GM15510 (cell line): ENCODE measurements at regions not wholly inside any gene's neighbourhood (a gene's known extent, or its start where the extent isn't known, plus 50 kb on each side); places are given as distances from the start of the nearest gene placed in this dataset.

Source experiments
- POLR2A ChIP-seq: IDR thresholded peaks from 3 replicates; pipeline ENCODE4 v1.6.1; 2011; ENCODE audit warnings: borderline replicate concordance; ENCODE audit not compliant: insufficient read length; ENCODE audit errors: extremely low read depth

DNA sequence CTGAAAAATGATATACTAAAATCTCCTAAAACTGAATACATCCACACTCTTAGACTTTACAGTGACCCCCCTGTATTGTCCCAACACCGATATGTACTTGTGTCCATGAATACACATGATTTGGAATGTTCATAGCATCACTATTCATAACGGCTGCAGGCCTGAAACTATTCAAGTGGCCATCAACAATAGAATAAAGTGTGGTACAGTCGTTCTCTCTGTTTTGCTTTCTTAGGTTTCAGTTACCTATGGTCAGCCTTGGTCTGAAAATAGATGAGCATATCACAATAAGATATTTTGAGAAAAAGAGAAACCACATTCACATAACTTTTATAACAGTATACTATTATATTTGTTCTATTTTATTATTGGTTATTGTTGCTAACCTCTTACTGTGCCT is 150.6 kb downstream of the ASCL4 start:
- TF ChIP-seq POLR2A, result no peak

DNA sequence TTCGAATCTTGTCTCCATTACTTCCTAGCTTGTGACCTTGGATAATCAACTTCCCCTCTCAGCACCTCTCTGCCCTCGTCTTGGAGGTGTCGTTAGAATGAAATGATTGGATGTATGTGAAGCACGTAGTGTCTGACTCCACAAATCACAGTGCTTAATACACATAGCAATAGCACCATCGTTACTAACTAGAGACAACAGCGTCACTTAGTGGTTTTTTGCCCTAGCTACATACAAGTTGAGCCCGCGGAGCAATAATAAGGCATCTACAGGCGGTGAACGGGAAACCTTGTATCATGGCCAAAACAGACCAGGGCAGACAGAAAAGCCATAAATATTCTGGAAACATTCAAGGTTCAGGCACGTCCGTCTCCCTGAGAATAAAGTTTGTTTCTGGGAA is 154.9 kb downstream of the ASCL4 start:
- no peak for TF ChIP-seq POLR2A

DNA sequence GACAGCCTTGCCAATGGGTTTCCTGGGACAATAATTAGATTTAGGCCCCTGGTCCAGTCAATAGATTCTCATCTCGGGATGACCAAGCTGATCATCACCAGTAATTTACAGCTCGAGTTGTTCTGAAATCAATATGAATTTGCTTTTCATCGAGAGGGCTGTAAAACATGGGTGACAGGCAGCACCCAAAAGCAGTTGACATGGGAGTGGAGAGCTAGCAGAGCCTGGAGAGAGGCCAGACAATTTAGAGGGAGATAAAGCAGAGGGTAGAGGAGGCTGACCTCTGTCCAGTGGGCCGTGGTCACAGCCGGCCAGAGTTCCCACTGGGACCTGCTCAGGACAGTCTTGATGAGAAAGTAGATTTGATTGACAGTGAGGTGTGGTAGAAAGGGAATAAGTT is 157.3 kb downstream of the ASCL4 start:
- TF ChIP-seq POLR2A, result no peak

DNA sequence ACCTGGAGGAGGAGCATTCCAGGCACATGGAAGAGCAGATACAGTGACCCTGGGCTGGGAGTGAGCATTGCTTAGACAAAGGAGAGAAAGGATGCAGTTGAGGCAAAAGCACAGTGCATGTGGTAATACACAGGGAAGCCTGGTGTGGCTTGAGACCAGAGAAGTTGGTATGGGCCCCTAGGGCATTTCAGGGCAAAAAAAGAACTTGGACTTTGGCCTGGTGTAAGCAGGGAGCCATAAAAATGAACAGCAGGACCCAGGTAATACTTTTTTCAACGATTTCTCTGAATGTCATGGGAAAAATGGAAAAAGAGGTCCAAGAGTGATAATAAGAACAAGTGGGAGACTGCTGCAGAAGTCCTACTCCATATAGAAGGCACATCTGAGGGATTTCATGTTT is 163.9 kb downstream of the ASCL4 start:
- TF ChIP-seq POLR2A, result no peak

DNA sequence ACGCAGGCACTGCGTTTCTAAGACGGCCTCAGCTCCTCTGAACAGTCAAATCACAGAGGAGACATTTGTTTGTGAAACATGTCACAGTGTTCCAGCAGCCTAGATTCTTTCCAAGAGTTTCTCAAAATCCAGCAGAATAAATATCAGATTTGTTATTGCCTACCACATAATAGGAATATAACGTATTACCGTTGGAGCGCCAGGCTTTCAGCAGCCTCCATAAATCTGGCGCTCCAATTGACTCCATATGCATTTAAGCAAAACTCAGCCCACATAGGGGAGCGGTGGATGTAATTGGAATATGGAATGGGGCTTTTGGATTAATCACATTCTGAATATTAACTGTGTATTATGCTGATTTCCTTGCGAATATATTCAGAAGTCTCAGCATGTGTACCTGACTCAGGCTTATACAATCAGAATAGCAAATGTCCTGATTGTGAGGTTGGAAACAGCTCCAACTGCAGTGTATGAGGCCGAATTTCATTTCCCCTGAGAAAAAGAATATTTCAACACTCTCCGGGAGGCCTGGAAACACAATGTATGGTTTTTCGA is 174.0 kb downstream of the ASCL4 start:
- no peak for TF ChIP-seq POLR2A

DNA sequence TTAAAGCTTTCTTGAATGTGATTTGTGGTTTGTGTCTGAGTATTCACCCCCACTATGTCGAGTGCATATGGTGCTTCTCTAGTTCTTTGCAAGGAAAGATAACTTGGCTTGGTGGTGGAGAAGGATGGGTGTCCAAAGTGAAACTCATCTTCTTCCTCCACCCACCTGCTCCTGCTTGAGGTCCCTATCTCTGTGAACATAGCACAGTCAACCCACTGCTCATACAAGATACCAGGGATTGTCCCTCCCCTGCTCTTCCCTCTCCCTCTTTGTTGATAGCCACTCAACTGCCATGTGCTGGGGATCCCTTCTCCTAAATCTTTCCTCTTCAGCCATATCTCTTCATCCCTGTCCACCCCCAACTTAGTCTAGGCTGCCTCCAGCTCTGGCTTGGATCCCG is 176.5 kb downstream of the ASCL4 start:
- no peak for TF ChIP-seq POLR2A

DNA sequence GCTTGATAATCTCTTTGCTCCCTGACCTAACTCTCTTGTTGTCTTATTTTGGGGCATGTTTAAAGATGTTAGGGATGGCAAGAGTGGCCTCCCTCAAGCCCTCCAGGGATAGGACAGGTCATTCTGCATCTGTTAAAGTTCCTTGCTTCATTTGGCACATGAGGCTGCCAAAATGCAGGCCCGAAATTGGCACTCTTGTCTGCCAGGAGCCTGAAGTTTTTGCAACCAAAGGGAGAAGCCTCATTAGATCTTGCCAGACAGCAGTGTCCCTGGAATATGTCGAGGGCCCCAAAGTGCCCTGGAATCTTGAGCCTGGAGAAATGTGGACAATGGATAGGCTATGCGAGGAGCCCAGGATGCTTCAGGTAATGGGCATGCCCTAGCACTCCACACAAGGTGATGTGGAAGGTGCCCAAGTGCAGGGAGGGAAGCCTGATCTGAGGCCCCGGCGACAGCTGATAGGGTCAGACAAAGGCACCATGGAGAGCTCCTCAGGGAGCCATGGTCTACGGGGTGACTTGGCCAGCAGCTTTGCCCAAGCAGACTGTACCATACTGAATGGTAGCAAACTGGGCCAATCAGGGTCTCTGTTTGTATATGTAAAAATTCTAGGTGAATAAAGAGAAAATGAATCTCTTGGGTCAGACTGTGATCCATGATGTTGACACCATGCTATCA is 173.0 kb upstream of the WSCD2 start:
- no peak for TF ChIP-seq POLR2A

DNA sequence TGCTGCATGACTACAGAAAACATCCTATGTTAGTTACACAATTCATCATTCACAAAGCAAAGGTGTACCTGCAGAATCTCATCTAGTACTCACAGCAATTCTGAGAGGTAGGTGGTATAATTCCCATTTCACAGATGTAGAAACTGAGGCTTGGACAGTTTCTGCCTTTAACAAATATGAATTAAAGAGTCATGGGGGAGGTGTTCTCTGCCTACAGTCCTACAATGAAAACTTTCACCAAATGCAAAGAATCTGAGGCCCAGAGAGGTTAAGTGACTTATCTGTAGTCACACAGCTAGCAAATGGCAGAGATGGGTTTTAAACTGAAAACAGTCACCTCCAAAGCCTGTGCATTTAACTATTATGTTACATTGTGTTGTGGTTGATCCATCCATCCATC is 171.6 kb upstream of the WSCD2 start:
- no peak for TF ChIP-seq POLR2A

DNA sequence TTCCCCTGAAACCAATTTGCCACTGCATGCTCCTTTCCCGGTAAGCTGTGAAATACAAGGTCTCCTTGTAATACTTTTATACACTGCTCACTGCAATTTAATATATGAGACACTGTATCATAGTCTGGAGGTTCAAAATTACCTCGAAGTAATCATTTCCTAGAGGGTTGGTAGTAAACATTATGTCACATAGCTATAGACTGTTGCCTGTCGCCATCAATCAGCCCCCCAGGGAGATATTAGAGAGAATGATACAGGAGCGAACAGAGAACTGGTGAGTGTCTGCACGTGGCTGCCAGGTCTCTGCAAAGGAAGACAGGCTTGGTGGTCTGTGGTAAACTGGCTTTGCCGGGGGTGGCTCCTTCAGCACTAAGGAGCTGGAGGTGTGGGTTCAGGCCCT is 165.5 kb upstream of the WSCD2 start:
- no peak for TF ChIP-seq POLR2A

DNA sequence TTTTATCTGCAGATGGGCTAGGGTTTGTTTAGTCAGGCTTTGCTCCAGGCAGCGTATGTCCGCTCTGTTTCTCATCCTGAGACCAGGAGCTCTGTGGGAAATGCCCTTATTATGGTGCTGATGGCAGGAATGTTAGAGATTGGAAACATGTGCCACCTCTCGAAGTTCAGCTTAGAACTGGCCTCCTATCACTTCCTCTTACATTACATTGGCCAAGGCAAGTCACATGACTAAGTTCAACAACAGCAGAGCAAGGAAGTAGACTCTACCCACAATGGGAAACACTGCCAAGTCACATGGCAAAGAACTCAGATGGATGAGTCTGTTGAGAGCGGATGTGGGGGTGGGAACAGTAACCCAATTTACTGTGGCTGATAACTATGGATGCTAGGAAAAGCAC is 161.9 kb upstream of the WSCD2 start:
- no peak for TF ChIP-seq POLR2A

DNA sequence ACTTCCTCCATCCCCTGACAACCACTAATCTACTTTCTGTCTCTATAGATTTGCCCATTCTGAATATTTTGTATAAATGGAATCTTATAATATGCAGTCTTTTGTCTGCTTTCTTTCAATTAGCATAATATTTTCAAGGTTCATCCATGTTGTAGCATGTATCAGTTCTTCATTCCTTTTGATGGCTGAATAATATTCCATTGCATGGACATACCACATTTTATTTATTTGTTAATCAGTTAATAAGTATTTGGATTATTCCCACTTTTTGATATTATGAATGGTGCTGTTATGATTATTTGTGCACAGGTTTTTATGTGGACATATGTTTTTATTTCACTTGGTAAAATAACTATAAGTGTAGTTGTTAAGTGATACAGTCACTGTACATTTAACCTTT is 155.1 kb upstream of the WSCD2 start:
- TF ChIP-seq POLR2A, result no peak

DNA sequence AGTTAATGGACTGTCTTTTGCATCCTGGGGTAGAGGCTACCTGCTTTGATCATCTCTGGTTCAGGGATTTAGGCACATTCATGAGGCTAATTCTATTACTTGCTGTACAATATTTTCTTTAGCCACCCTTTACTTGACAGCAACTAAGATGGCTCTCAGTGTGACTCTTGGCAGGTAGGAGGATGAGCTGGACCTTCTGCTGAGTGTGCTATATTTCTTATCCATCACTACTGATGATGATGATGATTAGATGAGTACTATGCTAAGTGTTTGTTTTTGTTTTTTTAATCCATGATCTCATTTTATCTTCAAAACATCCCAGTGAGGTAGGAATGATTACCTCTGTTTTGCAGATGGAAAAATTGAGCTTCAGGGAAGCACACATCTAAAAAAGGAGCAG is 152.8 kb upstream of the WSCD2 start:
- no peak for TF ChIP-seq POLR2A

DNA sequence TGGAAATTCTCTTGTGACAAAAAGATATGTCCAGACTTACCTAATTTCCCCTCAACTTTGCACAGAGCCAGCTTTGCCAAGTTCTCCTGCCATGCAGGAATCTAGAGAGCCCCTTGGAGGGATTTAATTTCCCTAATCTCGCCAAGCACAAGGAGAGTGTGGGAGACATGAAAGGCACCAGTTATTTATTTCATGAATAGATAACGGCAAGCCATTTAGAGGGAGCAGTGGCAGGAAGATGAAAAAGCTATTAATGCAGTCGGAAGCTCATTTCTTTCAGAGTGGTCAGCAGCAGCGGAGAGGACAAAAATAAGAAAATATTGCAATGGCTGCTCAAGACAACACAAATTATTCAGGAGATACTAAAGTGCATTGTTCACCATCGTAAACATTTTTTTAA is 150.9 kb upstream of the WSCD2 start:
- no peak for TF ChIP-seq POLR2A

DNA sequence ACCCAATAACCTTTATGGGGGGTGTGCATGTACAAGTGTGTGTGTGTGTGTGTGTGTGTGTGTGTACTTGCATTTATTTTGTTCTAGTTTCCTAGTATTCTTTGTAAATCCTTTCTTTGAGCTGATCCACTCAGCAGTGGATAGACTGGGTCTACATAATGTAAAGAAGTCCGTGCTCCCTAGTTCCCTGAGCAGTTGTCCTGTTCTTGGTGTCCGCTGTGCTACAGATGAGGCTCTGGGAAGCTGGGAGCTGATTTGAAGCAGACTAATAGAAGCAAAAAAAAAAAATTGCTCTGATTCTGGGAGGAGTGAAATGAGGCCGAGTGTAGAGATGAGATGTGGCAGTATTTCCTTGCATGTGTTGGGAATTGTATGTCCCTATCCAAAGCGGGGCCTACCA is 150.4 kb upstream of the WSCD2 start:
- TF ChIP-seq POLR2A, result no peak

DNA sequence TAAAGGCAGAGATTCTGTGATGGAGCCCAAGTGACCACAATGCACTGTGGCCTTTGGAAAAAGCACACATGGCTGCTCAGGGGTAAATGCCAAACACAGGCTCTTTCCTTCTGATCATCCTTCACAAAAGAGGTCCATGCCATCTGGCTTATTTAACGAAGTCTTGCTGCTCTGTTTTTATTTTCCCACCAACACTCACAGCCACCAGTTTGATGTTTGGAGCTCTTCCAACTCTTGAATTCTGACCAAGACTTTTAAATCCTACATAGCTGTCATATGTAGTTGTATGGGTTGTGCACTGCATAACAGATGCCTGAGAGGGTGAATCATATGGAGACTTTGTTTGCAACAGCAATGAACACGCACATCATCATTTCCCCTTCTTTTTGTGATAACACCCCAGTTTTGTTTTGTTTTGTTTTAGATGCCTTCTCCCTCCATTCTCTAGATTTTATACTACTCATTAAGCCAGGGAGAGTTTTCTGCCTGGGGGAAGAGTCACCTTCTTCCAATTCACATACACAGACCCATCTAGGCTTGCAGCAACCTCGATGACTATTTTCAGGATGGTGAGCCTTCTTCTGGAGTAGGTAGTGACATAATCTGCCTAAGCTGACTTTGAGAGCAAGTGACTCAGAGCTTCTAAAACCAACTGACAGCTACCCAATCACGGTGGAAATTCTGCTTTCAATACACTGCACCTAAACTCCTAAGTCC is 145.2 kb upstream of the WSCD2 start:
- no peak for TF ChIP-seq POLR2A

DNA sequence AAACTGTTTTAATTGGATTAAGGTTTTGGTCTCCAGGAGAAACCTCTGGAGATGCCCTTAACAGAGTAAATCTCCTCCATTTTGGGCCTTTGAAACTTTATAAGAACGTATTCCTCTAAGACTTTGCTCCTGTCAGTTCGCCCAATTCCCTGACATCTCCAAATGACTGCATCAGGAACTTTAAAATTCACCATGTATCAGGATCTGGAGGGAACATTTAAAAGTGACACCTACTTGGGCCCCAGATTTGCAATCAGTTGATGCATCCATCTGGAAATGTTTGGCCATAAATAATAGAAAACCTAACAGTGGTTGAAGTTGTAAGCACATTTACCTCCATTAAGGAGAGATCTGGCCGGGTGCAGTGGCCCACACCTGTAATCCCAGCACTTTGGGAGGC is 144.1 kb upstream of the WSCD2 start:
- TF ChIP-seq POLR2A, result no peak
